Caki2 (cell line): ENCODE measurements at regions not wholly inside any gene's neighbourhood (a gene's known extent, or its start where the extent isn't known, plus 50 kb on each side); places are given as distances from the start of the nearest gene placed in this dataset.

Source experiments
- DNase-seq: peaks from one replicate; pipeline ENCODE4 v3.0.0-alpha.2; 2015; ENCODE audit warnings: low read depth
- in situ Hi-C: cut with HindIII; loops from 2 replicates; pipeline ENCODE4 v1.10.0; 2016; ENCODE audit warnings: low sequenced_read_pairs, low pct_unique_long_range_greater_than_20kb, mixed read lengths

DNA sequence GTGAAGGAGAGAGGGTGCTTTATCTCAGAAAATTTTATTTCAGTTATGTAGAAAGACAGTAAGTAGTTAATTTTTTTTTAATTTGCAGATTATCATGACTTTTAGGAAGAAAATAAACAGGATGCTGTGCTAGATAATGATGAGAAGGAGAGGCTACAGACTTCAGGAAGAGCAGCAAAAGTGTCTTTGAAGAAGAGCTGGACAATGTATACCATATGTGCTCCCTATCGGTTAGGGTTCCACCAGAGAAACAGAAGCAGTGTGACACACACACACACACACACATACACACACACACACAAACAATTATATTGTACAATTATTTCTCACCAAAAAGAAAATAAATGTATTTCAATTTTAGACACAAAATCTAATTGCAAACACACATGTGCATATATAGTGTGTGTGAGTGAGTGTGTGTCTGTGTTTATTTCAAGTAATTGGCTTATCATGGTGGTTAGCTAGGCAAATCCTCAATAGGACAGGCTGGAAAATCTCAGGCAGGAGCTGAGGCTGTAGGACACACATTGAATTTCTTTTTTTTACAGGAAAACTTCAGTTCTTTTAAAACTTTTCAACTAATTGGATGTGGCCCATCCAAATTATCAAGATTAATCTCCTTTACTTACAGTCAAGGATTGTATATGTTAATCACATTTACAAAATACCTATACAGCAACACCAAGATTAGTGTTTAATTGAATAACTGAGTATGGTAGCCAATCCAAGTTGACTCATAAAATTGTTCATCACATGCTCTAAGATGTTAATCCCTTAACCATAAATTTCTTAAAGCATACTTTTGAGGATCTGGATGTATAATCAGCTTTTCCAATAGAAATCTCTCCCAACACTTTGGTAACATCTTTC is 235.8 kb upstream of the DCN start:
- DNase-seq = no peak
- in situ Hi-C loops = no loop called here

DNA sequence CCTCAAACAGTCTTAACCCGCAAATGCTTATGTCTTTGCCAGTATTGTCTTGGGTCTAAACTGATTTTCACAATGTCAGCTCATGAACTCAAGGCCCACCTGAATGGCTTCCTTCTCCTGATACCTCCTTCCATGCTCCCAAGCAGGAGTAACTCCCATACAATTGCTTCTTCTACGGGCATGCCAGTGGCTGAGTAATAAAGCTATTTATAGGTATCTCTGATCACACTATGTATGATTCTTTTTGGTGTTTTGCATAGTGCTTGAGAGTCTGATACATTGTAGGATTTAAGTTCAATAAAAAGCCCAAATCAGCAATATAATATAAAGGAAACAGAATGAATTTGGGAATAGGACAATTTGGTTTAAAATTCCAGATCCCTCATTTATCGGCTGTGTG is 235.0 kb upstream of the DCN start:
- no peak for DNase-seq
- in situ Hi-C loops = no loop called here

DNA sequence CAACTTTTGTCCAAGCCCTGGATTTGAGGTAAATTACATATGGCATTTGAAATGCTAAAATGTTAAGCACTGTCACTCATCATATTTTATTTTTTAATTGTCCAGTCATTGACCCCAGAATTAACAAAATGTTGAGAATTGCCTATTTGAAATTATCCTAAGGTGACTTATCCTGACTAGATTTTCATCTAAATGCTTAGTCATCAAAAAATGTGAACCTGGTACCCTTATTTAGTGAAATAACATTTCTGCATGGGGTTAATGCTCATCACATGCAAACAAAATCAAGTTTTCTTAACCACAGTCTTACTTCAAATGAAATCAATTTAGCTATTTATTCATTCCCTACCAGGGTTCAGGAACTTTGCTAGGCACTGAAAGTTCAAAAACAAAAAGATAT is 232.0 kb upstream of the DCN start:
- in situ Hi-C loops = no loop called here
- no peak for DNase-seq

DNA sequence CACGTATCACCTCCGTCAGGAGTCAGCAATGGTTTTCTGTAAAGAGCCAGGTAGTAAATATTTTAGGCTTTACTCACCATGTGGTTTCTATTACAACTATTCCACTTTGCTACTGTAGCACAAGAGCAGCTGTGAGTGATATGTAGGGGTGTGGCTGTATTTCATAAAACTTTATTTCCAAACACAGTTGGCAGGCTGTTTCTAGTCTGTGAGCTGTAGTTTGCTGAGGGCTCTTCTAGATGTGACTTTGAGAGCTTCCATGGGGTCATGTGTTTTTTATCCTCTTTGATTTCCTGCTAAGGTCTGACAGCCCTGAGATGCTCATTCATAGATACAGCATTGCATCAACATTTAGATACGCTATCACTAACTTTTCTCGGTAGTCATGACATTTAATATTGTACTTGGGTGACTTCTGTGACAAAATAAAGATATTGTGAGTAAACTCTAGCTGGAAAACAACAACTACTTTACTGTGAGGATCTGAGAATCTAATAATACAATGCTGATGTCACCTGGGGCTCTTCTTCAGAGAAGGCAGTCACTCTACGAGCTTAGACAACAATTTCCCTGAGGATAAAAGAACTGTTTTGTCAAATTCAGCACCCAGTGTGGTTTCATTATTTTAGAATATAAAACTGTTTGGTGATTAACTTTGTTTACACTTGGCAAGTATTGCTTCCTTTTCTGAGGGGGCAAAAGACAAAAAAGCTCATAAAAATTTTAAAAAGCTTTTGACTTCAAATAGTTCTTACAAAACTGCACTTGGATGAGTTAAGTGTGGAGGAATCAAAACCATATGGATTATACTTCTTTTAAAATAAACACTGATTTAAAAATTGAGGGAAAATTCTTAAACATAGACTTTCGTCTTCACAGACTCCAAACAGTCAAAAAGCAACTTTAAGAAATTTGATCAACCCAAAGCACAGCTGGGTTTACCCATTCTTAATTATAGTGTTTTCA is 231.2 kb upstream of the DCN start:
- DNase-seq = no peak
- in situ Hi-C loops = no loop called here

DNA sequence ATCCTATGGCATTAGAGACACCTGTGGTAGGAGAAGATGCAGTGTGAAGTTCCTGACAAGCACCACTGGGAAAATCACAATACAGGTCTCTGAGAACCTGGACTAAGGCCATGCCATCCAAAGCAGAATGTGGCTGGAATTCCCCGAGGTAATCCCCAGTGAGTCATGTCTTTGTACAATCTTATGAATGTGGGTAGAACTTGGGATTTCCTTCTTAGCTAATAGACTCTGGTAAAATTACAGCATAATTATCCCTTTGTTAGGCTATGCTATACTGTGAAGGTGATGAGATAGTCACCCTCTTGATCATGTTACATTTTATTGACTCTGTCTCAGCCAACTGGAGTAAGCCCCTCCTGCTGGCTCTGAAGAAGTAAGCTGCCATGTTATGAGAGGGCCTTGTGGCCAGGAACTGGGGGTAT is 224.3 kb upstream of the DCN start:
- DNase-seq = peak; percentile 76
- in situ Hi-C loops = no loop called here

DNA sequence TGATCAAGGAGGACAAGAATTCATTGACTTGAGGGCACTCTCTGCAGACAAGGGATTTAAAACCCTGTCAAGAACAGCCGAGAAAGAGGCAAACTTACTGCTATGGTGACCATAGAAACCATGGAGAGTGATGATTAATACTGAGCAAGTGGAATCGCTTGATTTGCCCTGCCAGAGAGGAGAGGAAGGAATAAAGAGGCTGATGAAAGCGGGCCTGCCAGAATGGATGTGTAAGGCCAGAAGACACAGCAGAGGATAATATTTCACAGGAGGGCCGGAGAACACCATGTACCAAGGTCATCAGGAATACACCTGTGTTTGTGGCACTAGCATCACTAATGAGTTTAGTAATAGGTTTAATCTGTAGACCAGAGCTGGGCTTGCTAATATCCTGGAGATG is 221.8 kb upstream of the DCN start:
- in situ Hi-C loops = no loop called here
- DNase-seq = no peak

DNA sequence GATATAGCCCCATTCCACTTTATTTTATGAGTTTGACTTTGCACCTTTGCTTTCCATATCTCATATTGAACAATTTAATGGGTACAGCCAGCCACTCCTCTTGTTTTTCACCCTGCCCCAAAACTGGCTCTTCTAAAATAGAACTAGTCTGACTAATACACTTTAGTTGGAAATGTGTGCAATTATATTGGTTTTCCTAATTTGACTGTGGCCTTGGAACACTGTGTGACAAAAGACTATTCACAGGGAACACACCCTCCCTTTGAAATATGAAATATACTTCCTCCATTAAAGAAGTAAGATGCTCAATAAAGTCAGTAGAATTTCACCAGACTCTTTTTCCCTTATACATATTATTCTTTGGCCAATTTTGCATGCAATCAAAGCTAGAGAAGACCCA is 218.6 kb upstream of the DCN start:
- no peak for DNase-seq
- in situ Hi-C loops = no loop called here

DNA sequence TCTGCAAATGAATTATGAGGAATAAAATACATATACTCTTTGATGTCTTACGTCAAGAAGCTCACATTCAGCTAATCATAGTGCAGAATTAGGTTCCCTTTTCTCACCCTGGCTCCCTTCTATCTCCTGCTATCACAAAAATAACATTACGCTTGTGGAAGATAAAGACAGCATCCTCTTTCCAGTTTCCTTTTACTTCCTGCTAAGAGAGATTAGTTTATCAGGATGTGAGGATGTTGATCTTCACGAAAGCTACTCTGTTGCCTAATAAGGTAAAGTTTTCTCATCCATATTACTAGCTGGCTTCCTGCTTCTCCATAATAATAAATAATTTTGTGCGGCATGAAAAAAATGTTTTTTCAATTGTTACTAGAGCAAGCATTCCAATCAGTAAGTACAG is 217.7 kb upstream of the DCN start:
- in situ Hi-C loops = no loop called here
- DNase-seq = no peak

DNA sequence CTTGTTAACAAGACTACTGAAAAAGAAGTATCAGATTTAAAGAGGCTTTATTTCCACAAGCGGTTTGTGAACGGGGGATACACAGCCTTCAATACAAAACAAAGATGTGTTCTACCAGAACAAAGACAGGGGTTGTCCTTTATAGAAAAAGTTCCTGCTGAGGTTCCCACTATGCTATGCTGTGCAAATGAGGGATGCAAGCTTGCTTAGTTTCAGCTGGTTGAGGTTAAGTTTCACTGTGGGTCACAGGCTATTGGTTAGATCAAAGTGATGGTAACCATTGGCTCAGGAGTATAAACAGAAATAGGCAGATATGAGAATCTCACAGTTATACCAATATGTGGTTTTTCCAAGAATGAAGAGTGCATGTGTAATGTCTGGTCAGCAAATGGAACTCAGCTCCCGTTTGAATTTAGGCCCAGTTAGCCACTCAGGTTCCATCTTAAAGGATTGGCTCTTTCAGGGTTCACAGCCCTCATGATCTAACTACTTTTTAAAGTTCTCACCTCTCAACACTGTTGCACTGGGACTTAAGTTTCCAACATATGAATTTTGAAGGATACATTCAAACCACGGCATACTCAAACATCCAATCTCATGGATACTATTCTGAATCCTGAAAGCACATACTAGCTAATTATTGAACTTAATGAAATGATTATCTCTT is 215.4 kb upstream of the DCN start:
- no peak for DNase-seq
- in situ Hi-C loops = no loop called here

DNA sequence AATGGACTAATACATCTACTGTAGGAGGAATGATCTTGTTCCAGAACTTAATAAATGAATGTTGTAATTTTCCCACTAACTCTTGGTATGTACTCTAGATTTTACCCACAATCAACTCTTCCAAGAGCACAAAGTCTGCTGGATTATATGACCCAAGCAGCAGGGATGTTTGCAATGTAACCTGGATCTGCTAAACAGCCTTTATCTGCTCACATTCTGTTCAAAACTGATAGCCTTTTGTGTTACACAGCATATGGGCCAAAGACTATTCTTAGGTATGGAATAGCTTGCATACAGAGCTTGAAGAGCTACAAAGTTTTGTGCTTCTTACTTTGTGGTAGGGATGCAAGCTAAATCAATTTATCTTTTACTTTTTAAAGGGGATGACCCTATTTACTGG is 213.7 kb upstream of the DCN start:
- in situ Hi-C loops = no loop called here
- DNase-seq = no peak

DNA sequence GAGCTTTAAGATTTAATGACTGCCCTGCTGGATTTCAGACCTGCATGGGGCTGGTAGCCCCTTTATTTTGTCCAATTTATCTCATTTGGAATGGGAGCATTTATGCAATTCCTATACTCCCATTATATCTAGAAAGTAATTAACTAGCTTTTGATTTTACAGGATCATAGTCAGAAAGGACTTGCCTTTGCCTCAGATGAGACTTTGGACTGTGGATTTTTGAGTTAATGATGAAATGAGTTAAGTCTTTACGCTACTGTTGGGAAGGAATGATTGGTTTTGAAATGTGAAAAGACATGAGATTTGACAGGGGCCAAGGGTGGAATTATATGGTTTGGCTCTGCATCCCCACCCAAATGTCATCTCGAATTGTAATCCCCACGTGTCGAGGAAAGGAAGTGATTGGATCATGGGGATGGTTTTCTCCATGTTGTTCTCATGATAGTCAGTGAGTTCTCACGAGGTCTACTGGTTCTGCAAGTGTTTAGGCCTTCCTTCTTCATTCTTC is 213.1 kb upstream of the DCN start:
- DNase-seq = no peak
- in situ Hi-C loops = no loop called here

DNA sequence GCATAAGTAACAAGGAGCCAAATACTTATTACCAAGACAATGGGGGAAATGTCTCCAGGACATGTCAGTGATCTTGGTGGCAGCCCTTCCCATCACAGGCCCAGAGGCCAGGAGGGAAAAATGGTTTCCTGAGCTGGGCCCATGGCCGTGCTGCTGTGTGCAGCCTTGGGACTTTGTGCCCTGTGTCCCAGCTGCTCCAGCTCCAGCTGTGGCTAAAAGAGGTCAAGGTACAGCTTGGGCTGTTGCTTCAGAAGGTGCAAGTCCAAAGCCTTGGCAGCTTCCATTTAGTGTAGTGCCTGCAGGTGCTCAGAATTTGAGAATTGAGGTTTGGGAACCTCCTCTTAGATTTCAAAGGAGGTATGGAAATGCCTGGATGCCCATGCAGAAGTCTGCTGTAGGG is 212.3 kb upstream of the DCN start:
- in situ Hi-C loops = no loop called here
- DNase-seq = no peak

DNA sequence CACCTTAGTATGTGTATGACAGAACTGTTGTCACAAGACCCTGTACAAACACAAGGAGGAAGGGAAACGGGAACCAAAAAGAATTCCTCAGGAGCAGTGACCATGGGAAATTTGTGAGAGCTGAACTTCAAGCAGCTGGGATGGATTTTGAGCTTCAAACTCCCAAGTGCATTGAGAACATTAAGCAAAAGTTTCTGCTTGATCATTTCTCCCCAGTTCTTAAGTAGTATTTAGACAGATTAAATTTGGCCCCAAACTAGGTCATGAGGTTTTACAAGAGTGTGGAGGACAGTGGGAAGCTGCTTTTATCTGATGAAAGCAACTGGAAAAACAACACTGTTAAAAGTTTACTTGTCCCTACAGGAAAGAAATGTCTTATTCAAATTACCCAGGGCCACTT is 206.0 kb upstream of the DCN start:
- peak; percentile 53 for DNase-seq
- in situ Hi-C loops = no loop called here

DNA sequence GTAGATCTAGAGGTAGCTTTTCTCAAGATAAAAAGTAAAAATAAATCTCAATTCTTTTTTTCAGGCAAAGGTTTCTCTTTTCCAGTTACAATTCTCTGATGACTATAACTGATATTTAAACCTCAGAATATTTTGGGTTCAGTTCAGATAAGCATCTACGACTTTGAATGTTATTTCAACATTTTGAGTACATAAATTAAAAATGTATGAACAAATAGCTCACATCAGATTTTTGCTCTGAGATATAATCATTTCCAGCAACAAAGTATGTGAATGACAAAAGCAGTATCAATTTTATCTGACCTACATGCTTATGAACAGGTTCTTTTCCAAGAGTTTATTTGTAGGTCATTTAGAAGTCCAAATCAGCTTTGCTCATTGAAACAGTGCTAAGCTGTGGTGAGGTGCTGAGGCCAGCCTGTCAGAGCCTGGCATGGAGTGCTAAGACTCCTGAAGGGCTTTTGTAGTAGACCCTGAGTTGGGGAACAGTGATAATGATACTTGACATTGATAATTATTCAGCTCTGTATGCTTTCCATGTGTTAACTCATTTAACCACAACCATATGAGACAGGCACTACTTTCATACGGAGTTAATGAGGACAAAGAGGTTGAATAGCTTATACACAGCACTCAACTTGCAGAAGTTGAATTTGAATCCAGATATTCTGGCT is 205.0 kb upstream of the DCN start:
- no peak for DNase-seq
- in situ Hi-C loops = no loop called here

DNA sequence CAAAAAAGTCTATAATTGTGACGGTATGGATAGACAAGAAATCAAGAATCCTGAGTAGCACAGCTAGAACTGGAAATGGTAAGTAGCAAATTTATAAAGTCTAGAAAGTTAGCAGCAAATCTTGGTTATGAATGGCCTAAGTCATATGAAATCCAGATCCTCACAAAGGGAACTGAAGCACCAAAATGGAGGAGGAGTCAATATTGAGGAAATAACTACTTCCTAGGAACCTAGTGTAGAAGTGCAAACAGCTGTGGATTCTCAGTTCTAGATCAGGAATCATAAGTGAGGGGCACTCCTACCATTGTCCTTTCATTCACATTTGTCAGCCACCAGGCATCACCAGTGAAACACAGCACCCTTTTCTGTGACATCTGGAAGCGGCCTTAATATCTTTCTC is 202.2 kb upstream of the DCN start:
- in situ Hi-C loops = no loop called here

DNA sequence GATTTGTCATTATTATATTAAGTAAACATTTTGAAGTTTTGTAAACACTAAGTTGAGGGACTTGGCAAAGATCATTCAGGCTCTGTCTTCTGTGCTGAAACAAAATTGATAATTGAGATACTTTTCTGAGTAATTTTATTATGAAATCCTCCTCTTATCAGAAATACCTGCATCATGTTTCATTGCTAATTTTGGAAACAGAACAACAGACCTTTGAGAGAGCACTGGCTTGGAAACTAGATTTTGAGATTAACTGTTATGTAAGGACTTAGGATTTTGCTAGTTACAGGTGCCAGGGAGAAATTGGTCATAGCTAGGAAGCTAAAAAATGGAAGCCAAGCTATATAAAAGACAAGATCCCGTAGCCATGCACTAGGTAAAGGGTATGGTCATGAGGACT is 201.7 kb upstream of the DCN start:
- DNase-seq = no peak
- in situ Hi-C loops = no loop called here

More for the DNA sequence above, 202.2 kb upstream of the DCN start:
- no peak for DNase-seq

DNA sequence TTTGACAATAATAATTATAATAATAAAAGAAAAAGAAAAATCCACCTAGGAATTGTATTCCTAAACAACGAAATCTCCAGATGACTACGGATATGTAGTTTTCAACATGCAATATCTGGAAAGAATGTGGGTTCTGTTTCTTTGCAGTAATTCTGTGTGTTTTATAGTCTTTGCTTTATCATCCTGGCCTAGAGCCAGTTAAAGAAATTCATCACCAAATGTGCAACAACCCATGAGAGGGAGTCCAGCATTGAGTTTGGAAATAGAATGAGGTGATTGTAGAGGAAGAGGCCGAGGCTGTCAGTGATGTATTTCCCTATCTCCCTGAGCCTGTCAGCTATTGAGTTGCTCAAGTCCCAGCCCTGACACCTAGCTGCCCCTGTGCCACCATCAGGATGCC is 200.5 kb upstream of the DCN start:
- in situ Hi-C loops = no loop called here
- no peak for DNase-seq

DNA sequence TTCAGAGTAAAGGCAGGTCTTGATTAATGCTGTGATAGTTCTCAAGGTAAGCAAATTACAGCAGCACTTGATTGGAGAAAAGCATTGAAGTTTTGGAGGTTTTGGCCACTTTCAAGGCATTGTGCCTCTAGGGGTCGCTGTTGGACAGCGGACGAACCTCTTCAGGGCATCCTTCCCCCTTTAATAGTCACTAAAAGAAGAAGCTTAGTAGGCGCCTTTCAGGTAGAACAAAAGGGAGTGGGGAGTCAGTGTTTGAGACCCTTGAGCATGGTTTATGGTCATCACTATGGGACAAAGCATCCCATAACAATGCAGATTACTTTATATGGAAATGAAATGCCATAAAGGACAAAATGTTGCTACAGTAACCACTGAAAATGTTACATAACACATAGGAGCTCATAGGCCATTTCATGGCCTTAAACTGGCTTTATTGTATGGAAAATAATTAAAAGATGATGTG is 199.5 kb upstream of the DCN start:
- in situ Hi-C loops = no loop called here

More for the DNA sequence above, 199.5 kb upstream of the DCN start:
- DNase-seq = peak; percentile 61
